DOHH2 (cell line): ENCODE measurements at regions not wholly inside any gene's neighbourhood (a gene's known extent, or its start where the extent isn't known, plus 50 kb on each side); places are given as distances from the start of the nearest gene placed in this dataset.
A peak's percentile ranks its signal among the peaks of the same experiment; 100 is the strongest.
"Not testable (repeated sequence)": the region's sequence is repeated elsewhere in the genome, so short reads cannot be mapped to it uniquely, and the experiment has no call there.

Experiments used
- H3F3A ChIP-seq: fragments of 200-600 bp; sonication (generic), shearing (Covaris generic); 2 replicates; pipeline ENCODE4 v1.6.0; 2016; ENCODE audit warnings: antibody characterized with exemption, mild to moderate bottlenecking; ENCODE audit not compliant: control insufficient read depth, insufficient read depth
- H3K27ac ChIP-seq: fragments of 200-600 bp; sonication (generic); 2 replicates; pipeline ENCODE4 v1.5.1; 2014; ENCODE audit warnings: low read depth, mild to moderate bottlenecking, low read length, moderate library complexity
- H3K27me3 ChIP-seq: fragments of 200-600 bp; sonication (generic); 2 replicates; pipeline ENCODE4 v1.6.1; 2014; ENCODE audit warnings: mild to moderate bottlenecking, low read length, mixed read lengths; ENCODE audit not compliant: control insufficient read depth
- H3K36me3 ChIP-seq: fragments of 200-600 bp; sonication (generic); 2 replicates; pipeline ENCODE4 v1.6.1; 2014; ENCODE audit warnings: mild to moderate bottlenecking, low read length, moderate library complexity, mixed read lengths; ENCODE audit not compliant: control insufficient read depth
- H3K4me1 ChIP-seq: fragments of 200-600 bp; sonication (generic); 2 replicates; pipeline ENCODE4 v1.6.1; 2014; ENCODE audit warnings: mild to moderate bottlenecking, low read length, mixed read lengths; ENCODE audit not compliant: control insufficient read depth
- H3K4me2 ChIP-seq: fragments of 200-600 bp; sonication (generic); 2 replicates; pipeline ENCODE4 v1.6.0; 2014; ENCODE audit warnings: mild to moderate bottlenecking, low read length, moderate library complexity
- H3K4me3 ChIP-seq: fragments of 200-600 bp; sonication (generic); 2 replicates; pipeline ENCODE4 v1.5.1; 2014; ENCODE audit warnings: mild to moderate bottlenecking, low read length, mixed read lengths
- H3K79me2 ChIP-seq: fragments of 200-600 bp; sonication (generic); 2 replicates; pipeline ENCODE4 v1.6.1; 2014; ENCODE audit warnings: mild to moderate bottlenecking, low read length, mixed read lengths; ENCODE audit not compliant: control insufficient read depth
- H3K9me2 ChIP-seq: fragments of 200-600 bp; sonication (generic); replicated peaks from 2 replicates; pipeline ENCODE4 v1.6.1; 2014; ENCODE audit warnings: mild to moderate bottlenecking, low read length, mixed read lengths; ENCODE audit not compliant: control insufficient read depth
- H3K9me3 ChIP-seq: fragments of 200-600 bp; sonication (generic); 2 replicates; pipeline ENCODE4 v1.6.1; 2014; ENCODE audit warnings: antibody characterized with exemption, low read length, mixed read lengths; ENCODE audit not compliant: control insufficient read depth, insufficient read depth
- H4K20me1 ChIP-seq: fragments of 200-600 bp; sonication (generic); 2 replicates; pipeline ENCODE4 v1.6.0; 2014; ENCODE audit warnings: low read depth, mild to moderate bottlenecking, antibody characterized with exemption, low read length, moderate library complexity; ENCODE audit not compliant: control insufficient read depth, insufficient read depth
- CTCF ChIP-seq: fragments of 200-600 bp; sonication (generic); IDR thresholded peaks from one replicate; pipeline ENCODE4 v1.5.1; 2014; ENCODE audit warnings: antibody characterized with exemption, mild to moderate bottlenecking, low read depth, low read length; ENCODE audit not compliant: poor library complexity, severe bottlenecking
- EZH2phosphoT487 ChIP-seq: fragments of 200-600 bp; sonication (generic); IDR thresholded peaks from 2 replicates; pipeline ENCODE4 v1.6.1; 2017; ENCODE audit warnings: borderline replicate concordance, mild to moderate bottlenecking, antibody characterized with exemption, low read length, moderate library complexity, mixed read lengths

GRCh38 chr7:81482600-81483186 lies 287.2 kb downstream of the HGF start:
- Histone ChIP-seq H3K36me3 (no peaks in the 10 kb centered on the region), H3K9me3 (no peaks in the 10 kb centered on the region), H3K4me3 (no peak overlapping the region), H3K27me3 (no peaks in the 10 kb centered on the region), H4K20me1 (no peaks in the 10 kb centered on the region), H3F3A (no peaks in the 10 kb centered on the region), H3K4me2 (no peak overlapping the region), H3K79me2 (no peaks in the 10 kb centered on the region), H3K4me1 (no peaks in the 10 kb centered on the region), H3K9me2 (no peaks in the 10 kb centered on the region), H3K27ac (no peak overlapping the region)
- TF ChIP-seq EZH2phosphoT487 (no peak), CTCF (peak; percentile 60)

GRCh38 chr7:81478664-81479063 lies 291.2 kb downstream of the HGF start:
- TF ChIP-seq EZH2phosphoT487, result no peak
- no peak for TF ChIP-seq CTCF

GRCh38 chr7:81478201-81478600 lies 291.6 kb downstream of the HGF start:
- not testable (repeated sequence) for H3K4me2 ChIP-seq, H3K4me1 ChIP-seq, H3K4me3 ChIP-seq, H3K9me2 ChIP-seq, H3K27ac ChIP-seq, H3K79me2 ChIP-seq, H3K9me3 ChIP-seq, H3K27me3 ChIP-seq, H3K36me3 ChIP-seq, H3F3A ChIP-seq, H4K20me1 ChIP-seq

More at GRCh38 chr7:81478664-81479063, 291.2 kb downstream of the HGF start:
- Histone ChIP-seq H3K4me1 (no peaks in the 10 kb centered on the region), H3K27me3 (no peaks in the 10 kb centered on the region), H3K9me2 (no peaks in the 10 kb centered on the region), H3K36me3 (no peaks in the 10 kb centered on the region), H3K4me3 (no peak overlapping the region), H3F3A (no peaks in the 10 kb centered on the region), H4K20me1 (no peaks in the 10 kb centered on the region), H3K9me3 (no peaks in the 10 kb centered on the region), H3K79me2 (no peaks in the 10 kb centered on the region), H3K4me2 (no peak overlapping the region), H3K27ac (no peak overlapping the region)

DNA sequence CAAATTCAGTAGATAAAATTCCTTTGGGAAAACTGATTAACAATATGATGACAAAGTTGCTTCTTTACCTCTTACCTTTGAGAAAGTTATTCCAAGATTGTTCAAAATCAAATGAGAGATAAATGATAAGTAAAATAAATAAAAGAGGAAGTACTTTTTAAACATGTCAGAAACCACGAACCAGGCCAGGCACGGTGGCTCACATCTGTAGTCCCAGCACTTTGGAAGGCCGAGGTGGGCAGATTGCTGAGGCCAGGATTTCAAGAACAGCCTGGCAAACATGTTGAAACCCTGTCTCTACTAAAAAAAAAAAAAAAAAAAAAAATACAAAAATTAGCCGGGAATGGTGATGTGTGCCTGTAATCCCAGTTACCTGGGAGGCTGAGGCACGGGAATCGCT lies 296.6 kb downstream of the HGF start:
- Histone ChIP-seq H3K4me1 (no peaks in the 10 kb centered on the region), H4K20me1 (no peaks in the 10 kb centered on the region), H3K79me2 (no peaks in the 10 kb centered on the region), H3K4me3 (no peak overlapping the region), H3K9me3 (no peaks in the 10 kb centered on the region), H3K27ac (no peak overlapping the region), H3K4me2 (no peak overlapping the region), H3K27me3 (peaks cover 7% of the 10 kb centered on the region; the same call in 1 of the 2 replicates), H3K36me3 (no peaks in the 10 kb centered on the region), H3K9me2 (no peaks in the 10 kb centered on the region), H3F3A (no peaks in the 10 kb centered on the region)
- TF ChIP-seq EZH2phosphoT487, result no peak
- no peak for TF ChIP-seq CTCF
